ENCODE measurements at regions not wholly inside any gene's neighbourhood (a gene's known extent, or its start where the extent isn't known, plus 50 kb on each side); places are given as distances from the start of the nearest gene placed in this dataset.

DNA sequence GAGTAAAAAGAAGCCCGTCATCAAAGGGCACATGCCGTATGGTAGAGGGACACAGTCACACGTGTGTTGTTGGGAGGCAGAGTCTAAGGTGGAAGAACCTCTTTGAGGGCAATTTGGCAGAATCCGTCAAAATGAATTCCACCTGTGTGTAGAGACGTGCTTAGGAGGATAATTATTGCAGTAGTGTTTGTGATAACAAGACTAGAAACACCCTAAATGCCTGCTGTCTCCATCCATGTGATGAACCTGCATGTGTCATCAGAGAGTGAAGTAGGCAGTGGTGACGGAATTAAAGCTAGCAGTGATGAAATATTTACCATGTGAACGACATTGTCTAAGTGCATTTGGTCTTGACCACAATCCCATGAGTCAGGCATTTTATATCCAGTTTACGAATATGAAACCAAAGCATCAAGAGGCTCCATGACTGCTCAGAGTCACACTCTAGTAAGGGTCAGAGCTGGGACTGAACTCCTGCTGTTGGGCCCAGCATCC, 61.3 kb upstream of the ADORA2B start:
- no CpG with 5 or more reads among the region's 8 CpGs for WGBS, 2 donors (ENCODE audit: extremely low coverage in 2 of 2, insufficient read length in 2 of 2, insufficient replicate concordance in 1 of 2)

DNA sequence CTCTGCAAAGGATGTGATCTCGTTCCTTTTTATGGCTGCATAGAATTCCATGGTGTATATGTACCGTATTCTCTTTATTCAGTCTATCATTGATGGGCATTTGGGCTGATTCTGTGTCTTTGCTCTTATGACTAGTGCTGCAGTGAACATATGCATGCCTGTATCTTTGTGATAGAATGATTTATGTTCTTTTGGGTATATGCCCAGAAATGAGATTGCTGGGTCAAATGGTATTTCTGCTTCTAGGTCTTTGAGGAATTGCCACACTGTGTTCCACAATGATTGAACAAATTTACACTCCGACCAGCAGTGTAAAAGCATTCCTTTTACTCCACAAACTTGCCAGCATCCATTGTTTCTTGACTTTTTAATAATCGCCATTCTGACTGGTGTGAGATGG, 60.2 kb upstream of the ADORA2B start:
- no peak overlapping the region for H3K27ac ChIP-seq (replicated peaks; ENCODE audit: low read length)
- H3K27me3 ChIP-seq (ENCODE audit: control insufficient read depth in 3 of 3, insufficient read depth in 3 of 3, low read depth in 1 of 3, low read length in 3 of 3) = no peaks in the 10 kb centered on the region
- no peaks in the 10 kb centered on the region for H3K79me1 ChIP-seq (ENCODE audit: low read depth, low read length)
- no peak overlapping the region for H2BK120ac ChIP-seq (ENCODE audit: low read depth, low read length)
- no peak overlapping the region for H3K23ac ChIP-seq (ENCODE audit: low read depth, low read length, poor library complexity)
- H2BK5ac ChIP-seq (ENCODE audit: low read length) = no peak overlapping the region
- H2AFZ ChIP-seq (ENCODE audit: low read length) = no peak overlapping the region
- no peak overlapping the region for H2BK12ac ChIP-seq (ENCODE audit: low read length)
- no peak overlapping the region for H3K9ac ChIP-seq (ENCODE audit: low read depth, low read length, poor library complexity)
- no peak overlapping the region for H2AK5ac ChIP-seq (ENCODE audit: low read depth, low read length)
- H3K4me2 ChIP-seq (ENCODE audit: insufficient read depth, low read length, poor library complexity, severe bottlenecking) = no peak overlapping the region
- no peaks in the 10 kb centered on the region for H3K9me3 ChIP-seq (replicated peaks in 1 of 2; ENCODE audit: control insufficient read depth in 2 of 2, insufficient read depth in 1 of 2, low read depth in 1 of 2, low read length in 2 of 2)
- WGBS, 2 donors (ENCODE audit: extremely low coverage in 2 of 2, insufficient read length in 2 of 2, insufficient replicate concordance in 1 of 2) = no CpG with 5 or more reads among the region's 4 CpGs
- H4K8ac ChIP-seq (ENCODE audit: low read depth, low read length) = no peak overlapping the region
- H3K18ac ChIP-seq (ENCODE audit: low read length) = no peak overlapping the region
- H3K4me3 ChIP-seq (ENCODE audit: low read length in 2 of 2) = no peak overlapping the region
- no peak for DNase-seq (ENCODE audit: low spot score)
- no peak overlapping the region for H2BK15ac ChIP-seq (ENCODE audit: low read length)
- H3K4ac ChIP-seq (ENCODE audit: low read length) = no peak overlapping the region
- H3K36me3 ChIP-seq (replicated peaks in 1 of 2; ENCODE audit: control insufficient read depth in 2 of 2, insufficient read depth in 2 of 2, low read length in 2 of 2) = no peaks in the 10 kb centered on the region
- no peak overlapping the region for H4K91ac ChIP-seq (ENCODE audit: low read depth, low read length, poor library complexity)
- no peak overlapping the region for H3K14ac ChIP-seq (ENCODE audit: low read length)
- H3K4me1 ChIP-seq (ENCODE audit: control insufficient read depth in 2 of 2, insufficient read depth in 1 of 2, low read depth in 1 of 2, low read length in 2 of 2) = no peaks in the 10 kb centered on the region

More for the DNA sequence above, 61.3 kb upstream of the ADORA2B start:
- H3K14ac ChIP-seq (ENCODE audit: low read length) = no peak overlapping the region
- no peak overlapping the region for H4K91ac ChIP-seq (ENCODE audit: low read depth, low read length, poor library complexity)
- no peak overlapping the region for H2BK120ac ChIP-seq (ENCODE audit: low read depth, low read length)
- H3K36me3 ChIP-seq (replicated peaks in 1 of 2; ENCODE audit: control insufficient read depth in 2 of 2, insufficient read depth in 2 of 2, low read length in 2 of 2) = no peaks in the 10 kb centered on the region
- H2AK5ac ChIP-seq (ENCODE audit: low read depth, low read length) = no peak overlapping the region
- H3K27ac ChIP-seq (replicated peaks; ENCODE audit: low read length) = no peak overlapping the region
- no peak overlapping the region for H3K9ac ChIP-seq (ENCODE audit: low read depth, low read length, poor library complexity)
- H3K18ac ChIP-seq (ENCODE audit: low read length) = no peak overlapping the region
- H3K4me1 ChIP-seq (ENCODE audit: control insufficient read depth in 2 of 2, insufficient read depth in 1 of 2, low read depth in 1 of 2, low read length in 2 of 2) = no peaks in the 10 kb centered on the region
- H3K4me2 ChIP-seq (ENCODE audit: insufficient read depth, low read length, poor library complexity, severe bottlenecking) = no peak overlapping the region
- no peaks in the 10 kb centered on the region for H3K79me1 ChIP-seq (ENCODE audit: low read depth, low read length)
- H3K27me3 ChIP-seq (ENCODE audit: control insufficient read depth in 3 of 3, insufficient read depth in 3 of 3, low read depth in 1 of 3, low read length in 3 of 3) = no peaks in the 10 kb centered on the region
- H2BK12ac ChIP-seq (ENCODE audit: low read length) = no peak overlapping the region
- H3K4ac ChIP-seq (ENCODE audit: low read length) = no peak overlapping the region
- no peaks in the 10 kb centered on the region for H3K9me3 ChIP-seq (replicated peaks in 1 of 2; ENCODE audit: control insufficient read depth in 2 of 2, insufficient read depth in 1 of 2, low read depth in 1 of 2, low read length in 2 of 2)
- no peak for DNase-seq (ENCODE audit: low spot score)
- H3K23ac ChIP-seq (ENCODE audit: low read depth, low read length, poor library complexity) = no peak overlapping the region
- no peak overlapping the region for H2BK15ac ChIP-seq (ENCODE audit: low read length)
- no peak overlapping the region for H4K8ac ChIP-seq (ENCODE audit: low read depth, low read length)
- no peak overlapping the region for H2BK5ac ChIP-seq (ENCODE audit: low read length)
- no peak overlapping the region for H2AFZ ChIP-seq (ENCODE audit: low read length)
- H3K4me3 ChIP-seq (ENCODE audit: low read length in 2 of 2) = no peak overlapping the region

DNA sequence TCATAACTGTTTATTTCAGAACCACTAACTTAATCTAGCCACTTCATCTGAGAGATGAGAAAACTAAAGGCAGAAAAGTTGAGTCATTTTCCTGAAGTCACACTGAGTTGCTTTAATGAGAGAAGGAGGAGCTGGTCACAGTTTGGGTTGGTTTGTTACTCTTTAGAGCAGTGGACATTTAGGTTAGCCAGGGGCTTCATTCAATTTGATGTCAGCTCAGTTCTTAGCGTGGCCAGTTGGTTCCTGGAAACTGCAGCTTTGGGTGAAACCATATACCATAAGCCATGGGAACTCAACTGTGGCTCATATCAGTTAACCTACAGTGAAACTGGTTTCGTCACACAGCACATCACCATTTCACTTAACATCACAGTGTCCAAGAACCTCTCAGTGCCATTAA, 59.2 kb upstream of the ADORA2B start:
- no peak overlapping the region for H2BK12ac ChIP-seq (ENCODE audit: low read length)
- no peaks in the 10 kb centered on the region for H3K9me3 ChIP-seq (replicated peaks in 1 of 2; ENCODE audit: control insufficient read depth in 2 of 2, insufficient read depth in 1 of 2, low read depth in 1 of 2, low read length in 2 of 2)
- H2AFZ ChIP-seq (ENCODE audit: low read length) = no peak overlapping the region
- H3K4me1 ChIP-seq (ENCODE audit: control insufficient read depth in 2 of 2, insufficient read depth in 1 of 2, low read depth in 1 of 2, low read length in 2 of 2) = no peaks in the 10 kb centered on the region
- no peak overlapping the region for H3K9ac ChIP-seq (ENCODE audit: low read depth, low read length, poor library complexity)
- no peak overlapping the region for H3K4me2 ChIP-seq (ENCODE audit: insufficient read depth, low read length, poor library complexity, severe bottlenecking)
- no peak overlapping the region for H3K4me3 ChIP-seq (ENCODE audit: low read length in 2 of 2)
- no CpG with 5 or more reads among the region's 2 CpGs for WGBS, 2 donors (ENCODE audit: extremely low coverage in 2 of 2, insufficient read length in 2 of 2, insufficient replicate concordance in 1 of 2)
- H3K23ac ChIP-seq (ENCODE audit: low read depth, low read length, poor library complexity) = no peak overlapping the region
- no peak overlapping the region for H2BK15ac ChIP-seq (ENCODE audit: low read length)
- H3K79me1 ChIP-seq (ENCODE audit: low read depth, low read length) = no peaks in the 10 kb centered on the region
- no peak overlapping the region for H3K27ac ChIP-seq (replicated peaks; ENCODE audit: low read length)
- H2BK5ac ChIP-seq (ENCODE audit: low read length) = no peak overlapping the region
- H4K8ac ChIP-seq (ENCODE audit: low read depth, low read length) = no peak overlapping the region
- H3K14ac ChIP-seq (ENCODE audit: low read length) = no peak overlapping the region
- no peaks in the 10 kb centered on the region for H3K27me3 ChIP-seq (ENCODE audit: control insufficient read depth in 3 of 3, insufficient read depth in 3 of 3, low read depth in 1 of 3, low read length in 3 of 3)
- no peak overlapping the region for H2BK120ac ChIP-seq (ENCODE audit: low read depth, low read length)
- H2AK5ac ChIP-seq (ENCODE audit: low read depth, low read length) = no peak overlapping the region
- no peak overlapping the region for H3K18ac ChIP-seq (ENCODE audit: low read length)
- H4K91ac ChIP-seq (ENCODE audit: low read depth, low read length, poor library complexity) = no peak overlapping the region
- no peaks in the 10 kb centered on the region for H3K36me3 ChIP-seq (replicated peaks in 1 of 2; ENCODE audit: control insufficient read depth in 2 of 2, insufficient read depth in 2 of 2, low read length in 2 of 2)
- no peak for DNase-seq (ENCODE audit: low spot score)
- H3K4ac ChIP-seq (ENCODE audit: low read length) = no peak overlapping the region

- H3K4me1 ChIP-seq (ENCODE audit: control insufficient read depth in 2 of 2, insufficient read depth in 1 of 2, low read depth in 1 of 2, low read length in 2 of 2) = no peaks in the 10 kb centered on the region
- no peak overlapping the region for H3K4me3 ChIP-seq (ENCODE audit: low read length in 2 of 2)
- DNase-seq (ENCODE audit: low spot score) = no peak
- H3K9ac ChIP-seq (ENCODE audit: low read depth, low read length, poor library complexity) = no peak overlapping the region
- H3K79me1 ChIP-seq (ENCODE audit: low read depth, low read length) = no peaks in the 10 kb centered on the region
- no peaks in the 10 kb centered on the region for H3K36me3 ChIP-seq (replicated peaks in 1 of 2; ENCODE audit: control insufficient read depth in 2 of 2, insufficient read depth in 2 of 2, low read length in 2 of 2)
- H2AK5ac ChIP-seq (ENCODE audit: low read depth, low read length) = no peak overlapping the region
- H3K14ac ChIP-seq (ENCODE audit: low read length) = no peak overlapping the region
- H3K9me3 ChIP-seq (replicated peaks in 1 of 2; ENCODE audit: control insufficient read depth in 2 of 2, insufficient read depth in 1 of 2, low read depth in 1 of 2, low read length in 2 of 2) = no peaks in the 10 kb centered on the region
- no peak overlapping the region for H3K27ac ChIP-seq (replicated peaks; ENCODE audit: low read length)
- H2AFZ ChIP-seq (ENCODE audit: low read length) = no peak overlapping the region
- no peak overlapping the region for H2BK5ac ChIP-seq (ENCODE audit: low read length)
- no peak overlapping the region for H3K23ac ChIP-seq (ENCODE audit: low read depth, low read length, poor library complexity)
- H3K4me2 ChIP-seq (ENCODE audit: insufficient read depth, low read length, poor library complexity, severe bottlenecking) = no peak overlapping the region
- no peak overlapping the region for H3K4ac ChIP-seq (ENCODE audit: low read length)
- H4K8ac ChIP-seq (ENCODE audit: low read depth, low read length) = no peak overlapping the region
- H2BK15ac ChIP-seq (ENCODE audit: low read length) = no peak overlapping the region
- no peak overlapping the region for H2BK12ac ChIP-seq (ENCODE audit: low read length)
- no peak overlapping the region for H4K91ac ChIP-seq (ENCODE audit: low read depth, low read length, poor library complexity)
- no CpG with 5 or more reads among the region's 8 CpGs for WGBS, 2 donors (ENCODE audit: extremely low coverage in 2 of 2, insufficient read length in 2 of 2, insufficient replicate concordance in 1 of 2)
- H3K27me3 ChIP-seq (ENCODE audit: control insufficient read depth in 3 of 3, insufficient read depth in 3 of 3, low read depth in 1 of 3, low read length in 3 of 3) = no peaks in the 10 kb centered on the region
- no peak overlapping the region for H3K18ac ChIP-seq (ENCODE audit: low read length)
- no peak overlapping the region for H2BK120ac ChIP-seq (ENCODE audit: low read depth, low read length)
Measured at GRCh38 chr17:15886221-15886620, 58.7 kb upstream of the ADORA2B start.

Measured in neuronal stem cell (in vitro differentiated cells).